H1 (cell line): ENCODE measurements at regions not wholly inside any gene's neighbourhood (a gene's known extent, or its start where the extent isn't known, plus 50 kb on each side); places are given as distances from the start of the nearest gene placed in this dataset.

Experiments
- CTCF ChIA-PET: fragments of 300-600 bp; sonication (Branson Sonifier 250); formaldehyde crosslinking; loops from one replicate; lab custom pipeline; 2021; ENCODE audit not compliant: partially characterized antibody; lab: Charles Lee
- POLR2A ChIA-PET: fragments of 300-600 bp; sonication (Branson Sonifier 250); formaldehyde crosslinking; loops from one replicate; lab custom pipeline; 2021; ENCODE audit warnings: inconsistent platforms; ENCODE audit not compliant: partially characterized antibody; lab: Charles Lee
- DNase-seq, 2 experiments: peaks; one replicate each; pipeline versions ENCODE4 v3.0.0 to v3.0.0-alpha.2; 2010 to 2022; ENCODE audit warnings: low spot score in 2 of 2, low read depth in 1 of 2, mixed read lengths in 1 of 2
- FAIRE-seq: peaks from 2 replicates; lab custom pipeline; 2011; peaks lifted over from hg19 to GRCh38; lab: Jason Lieb, UNC
- H2AFZ ChIP-seq: 2 replicates; pipeline ENCODE4 v1.8.1; 2012; ENCODE audit warnings: low read length, inconsistent platforms
- H2AK5ac ChIP-seq: 2 replicates; pipeline ENCODE4 v1.6.1; 2013; ENCODE audit warnings: low read depth, low read length
- H2BK120ac ChIP-seq: replicated peaks from 2 replicates; pipeline ENCODE3; 2013; ENCODE audit warnings: low read depth, low read length, inconsistent platforms
- H2BK12ac ChIP-seq: 2 replicates; pipeline ENCODE4 v1.6.1; 2013; ENCODE audit warnings: low read depth, low read length
- H2BK15ac ChIP-seq: 2 replicates; pipeline ENCODE4 v1.6.1; 2013; ENCODE audit warnings: low read length
- H2BK20ac ChIP-seq: 2 replicates; pipeline ENCODE4 v1.6.1; 2013; ENCODE audit warnings: low read length
- H2BK5ac ChIP-seq: 2 replicates; pipeline ENCODE4 v1.6.1; 2013; ENCODE audit warnings: low read depth, low read length
- H3K14ac ChIP-seq: 2 replicates; pipeline ENCODE4 v1.6.1; 2013; ENCODE audit warnings: inconsistent platforms; ENCODE audit not compliant: insufficient read length
- H3K18ac ChIP-seq: 2 replicates; pipeline ENCODE4 v1.6.1; 2013; ENCODE audit warnings: low read length; ENCODE audit errors: extremely low read depth
- H3K23ac ChIP-seq: 2 replicates; pipeline ENCODE4 v1.6.1; 2013; ENCODE audit warnings: inconsistent platforms; ENCODE audit not compliant: insufficient read length
- H3K23me2 ChIP-seq: 2 replicates; pipeline ENCODE4 v1.6.1; 2013; ENCODE audit warnings: low read depth, low read length
- H3K27ac ChIP-seq: 2 replicates; pipeline ENCODE4 v1.6.1; 2011; ENCODE audit warnings: low read depth, low read length, inconsistent platforms
- H3K27me3 ChIP-seq, 4 experiments: replicated peaks in 1 of 4; 1 replicate in 1 of 4; 2 replicates in 3 of 4; pipeline versions ENCODE4 v1.6.1 to v1.8.1; 2011 to 2013; ENCODE audit warnings: low read length in 3 of 4, mild to moderate bottlenecking in 3 of 4, inconsistent platforms in 2 of 4, mixed read lengths in 2 of 4, moderate library complexity in 1 of 4; ENCODE audit not compliant: control insufficient read depth in 3 of 4, insufficient read depth in 3 of 4; ENCODE audit errors: extremely low read depth in 1 of 4
- H3K36me3 ChIP-seq, 4 experiments: 2 replicates each; pipeline versions ENCODE4 v1.6.1 to v1.8.1; 2011 to 2013; ENCODE audit warnings: mild to moderate bottlenecking in 4 of 4, low read length in 3 of 4, moderate library complexity in 2 of 4, control low read depth in 1 of 4, inconsistent platforms in 1 of 4; ENCODE audit not compliant: insufficient read depth in 4 of 4, control insufficient read depth in 2 of 4
- H3K4ac ChIP-seq: replicated peaks from 2 replicates; pipeline ENCODE3; 2013; ENCODE audit warnings: low read length, low read depth, mixed read lengths, inconsistent platforms; ENCODE audit not compliant: insufficient read length
- H3K4me1 ChIP-seq, 4 experiments: replicated peaks in 1 of 4; 1 replicate in 1 of 4; 2 replicates in 3 of 4; pipeline versions ENCODE4 v1.6.1 to v1.8.1; 2011 to 2013; ENCODE audit warnings: low read length in 3 of 4, inconsistent platforms in 2 of 4, mixed read lengths in 1 of 4; ENCODE audit not compliant: insufficient read depth in 4 of 4, control insufficient read depth in 3 of 4
- H3K4me2 ChIP-seq, 2 experiments: 2 replicates each; pipeline versions ENCODE4 v1.6.1 to v1.8.1; 2011 to 2013; ENCODE audit warnings: low read depth in 2 of 2, low read length in 2 of 2, control low read depth in 1 of 2, inconsistent platforms in 1 of 2, mild to moderate bottlenecking in 1 of 2; ENCODE audit not compliant: insufficient read depth in 1 of 2
- H3K4me3 ChIP-seq, 4 experiments: fragments of 200-600, 300-600 bp in 1 of 4; sonication (generic), shearing (Covaris generic), sonication (Bioruptor Twin) in 1 of 4; 2 replicates each; pipeline versions ENCODE4 v1.5.1 to v1.8.1; 2011 to 2016; ENCODE audit warnings: low read length in 4 of 4, low read depth in 3 of 4, control low read depth in 2 of 4, inconsistent platforms in 2 of 4, mild to moderate bottlenecking in 2 of 4, mixed read lengths in 1 of 4, moderate library complexity in 1 of 4; ENCODE audit not compliant: insufficient read depth in 2 of 4; ENCODE audit errors: extremely low read depth in 1 of 4
- H3K56ac ChIP-seq: replicated peaks from 2 replicates; pipeline ENCODE3; 2013; ENCODE audit warnings: low read depth, mild to moderate bottlenecking, mixed read lengths, low read length, inconsistent platforms; ENCODE audit not compliant: insufficient read length
- H3K79me1 ChIP-seq: 2 replicates; pipeline ENCODE4 v1.6.1; 2013; ENCODE audit warnings: low read depth, low read length, control low read depth
- H3K79me2 ChIP-seq, 2 experiments: 2 replicates each; pipeline versions ENCODE4 v1.6.1 to v1.8.1; 2012 to 2013; ENCODE audit warnings: low read length in 2 of 2, mild to moderate bottlenecking in 2 of 2, inconsistent platforms in 1 of 2; ENCODE audit not compliant: insufficient read depth in 2 of 2, control insufficient read depth in 1 of 2
- H3K9ac ChIP-seq, 4 experiments: replicated peaks in 1 of 4; 1 replicate in 1 of 4; 2 replicates in 3 of 4; pipeline versions ENCODE4 v1.6.1 to v1.8.1; 2011 to 2013; ENCODE audit warnings: low read depth in 3 of 4, low read length in 3 of 4, control low read depth in 2 of 4, mild to moderate bottlenecking in 2 of 4, moderate library complexity in 2 of 4, inconsistent platforms in 1 of 4; ENCODE audit errors: extremely low read depth in 1 of 4
- H3K9me3 ChIP-seq, 2 experiments: 2 replicates each; pipeline versions ENCODE4 v1.6.1 to v1.8.1; 2012 to 2013; ENCODE audit warnings: mild to moderate bottlenecking in 2 of 2, moderate library complexity in 2 of 2, control low read depth in 1 of 2, inconsistent platforms in 1 of 2, low read depth in 1 of 2, low read length in 1 of 2, mixed read lengths in 1 of 2; ENCODE audit not compliant: insufficient read depth in 2 of 2
- H4K20me1 ChIP-seq, 2 experiments: replicated peaks in 1 of 2; 2 replicates each; pipeline versions ENCODE3 to v1.8.1; 2011 to 2013; ENCODE audit warnings: inconsistent platforms in 2 of 2, low read length in 2 of 2, mild to moderate bottlenecking in 1 of 2; ENCODE audit not compliant: insufficient read depth in 2 of 2, control insufficient read depth in 1 of 2
- H4K5ac ChIP-seq: 2 replicates; pipeline ENCODE4 v1.6.1; 2013; ENCODE audit warnings: low read length, low read depth, mixed read lengths, inconsistent platforms; ENCODE audit not compliant: insufficient read length
- H4K8ac ChIP-seq: 2 replicates; pipeline ENCODE4 v1.8.0; 2013; ENCODE audit warnings: mild to moderate bottlenecking, moderate library complexity, low read length, inconsistent platforms; ENCODE audit not compliant: insufficient read depth; ENCODE audit errors: extremely low read depth
- H4K91ac ChIP-seq: replicated peaks from 2 replicates; pipeline ENCODE3; 2013; ENCODE audit warnings: low read length, mixed read lengths, inconsistent platforms; ENCODE audit not compliant: insufficient read length
- CEBPB ChIP-seq: IDR thresholded peaks from 2 replicates; pipeline ENCODE4 v1.6.1; 2012; ENCODE audit warnings: low read depth, low read length
- JUN ChIP-seq: IDR thresholded peaks from 2 replicates; pipeline ENCODE4 v1.6.1; 2011; ENCODE audit warnings: low read depth, mild to moderate bottlenecking, improper control_type of control experiment, low read length
- WGBS, 2 experiments: shearing (Covaris generic) in 1 of 2; methylation state at CpG; one replicate each; pipeline versions ENCODE4 v1.1.6 to v1.1.7; 2013 to 2015; ENCODE audit warnings: low lambda C conversion rate in 2 of 2, mixed read lengths in 2 of 2, inconsistent platforms in 1 of 2, low coverage in 1 of 2, missing lambda C conversion rate in 1 of 2; ENCODE audit not compliant: insufficient replicate concordance in 2 of 2, insufficient coverage in 1 of 2, insufficient read length in 1 of 2; ENCODE audit errors: extremely low coverage in 1 of 2, missing lambda C conversion rate in 1 of 2; 5-methylcytosine and 5-hydroxymethylcytosine counted together
- TF ChIP-seq, protein P1 (sequence below): IDR thresholded peaks from 2 replicates; pipeline ENCODE4 v1.6.1; 2011; ENCODE audit warnings: low read depth, mild to moderate bottlenecking, low read length; ENCODE audit not compliant: insufficient read depth

DNA sequence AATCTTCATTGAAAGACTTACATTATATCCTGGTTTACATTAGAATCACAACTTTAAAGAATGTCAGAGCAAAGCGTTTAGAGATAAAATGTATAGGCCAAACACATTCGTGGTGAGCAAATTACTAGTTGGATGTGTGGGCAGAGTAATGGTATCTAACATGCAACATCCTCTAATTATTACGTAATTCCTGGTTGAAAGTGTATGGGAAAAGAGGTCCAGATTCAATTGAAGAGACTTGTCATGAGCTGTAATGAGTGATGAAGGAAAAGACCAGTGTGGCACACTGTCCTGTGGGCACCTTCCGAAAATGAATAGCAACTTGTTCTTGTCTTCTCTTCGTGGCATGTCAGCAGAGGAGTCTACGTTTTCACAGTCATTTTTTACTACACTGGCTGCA lies 192.8 kb downstream of the LRIG3 start:
- no peak overlapping the region for H4K5ac ChIP-seq
- no peak overlapping the region for H3K4me2 ChIP-seq
- H2BK5ac ChIP-seq: no peak overlapping the region
- H3K23me2 ChIP-seq: no peaks in the 10 kb centered on the region
- H3K4ac ChIP-seq: no peak overlapping the region
- no peak overlapping the region for H3K4me3 ChIP-seq
- H3K18ac ChIP-seq: no peak overlapping the region
- H3K36me3 ChIP-seq: no peaks in the 10 kb centered on the region
- no peaks in the 10 kb centered on the region; a peak in 1 of 7 replicates for H3K4me1 ChIP-seq
- H4K20me1 ChIP-seq: no peaks in the 10 kb centered on the region
- no peak overlapping the region for H2AK5ac ChIP-seq
- H3K9ac ChIP-seq: no peak overlapping the region
- no peak overlapping the region for H4K91ac ChIP-seq
- no peak for DNase-seq
- H2BK20ac ChIP-seq: no peak overlapping the region
- FAIRE-seq: no peak
- no peaks in the 10 kb centered on the region for H3K79me1 ChIP-seq
- H3K9me3 ChIP-seq: no peaks in the 10 kb centered on the region
- no peak overlapping the region for H3K14ac ChIP-seq
- ChIA-PET POLR2A (no interaction called here), CTCF (interaction anchor here (0.8 kb wide), 1 partner anchor 13 kb away, joined by 3 read pairs; no protein-coding TSS in a partner anchor)
- no peak overlapping the region for H2BK12ac ChIP-seq
- no peaks in the 10 kb centered on the region for H3K27me3 ChIP-seq
- peak overlapping the region; percentile 49; the same call in 1 of the 2 replicates for H2AFZ ChIP-seq
- H3K27ac ChIP-seq: no peak overlapping the region
- H2BK15ac ChIP-seq: no peak overlapping the region
- no peak overlapping the region for H3K23ac ChIP-seq
- peak; percentile 70; the same call in 1 of the 2 replicates for TF ChIP-seq CEBPB
- no peak for TF ChIP-seq JUN
- TF ChIP-seq, protein P1, sequence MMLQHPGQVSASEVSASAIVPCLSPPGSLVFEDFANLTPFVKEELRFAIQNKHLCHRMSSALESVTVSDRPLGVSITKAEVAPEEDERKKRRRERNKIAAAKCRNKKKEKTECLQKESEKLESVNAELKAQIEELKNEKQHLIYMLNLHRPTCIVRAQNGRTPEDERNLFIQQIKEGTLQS: no peak
- no peak overlapping the region for H4K8ac ChIP-seq
- 85% methylated on average over 6 of the region's 6 CpGs; no CpG with 5 or more reads in 1 of the 2 experiments for WGBS, 2 experiments
- H2BK120ac ChIP-seq: no peak overlapping the region
- no peaks in the 10 kb centered on the region for H3K79me2 ChIP-seq
- H3K56ac ChIP-seq: no peak overlapping the region
